ENCODE measurements at regions not wholly inside any gene's neighbourhood (a gene's known extent, or its start where the extent isn't known, plus 50 kb on each side); places are given as distances from the start of the nearest gene placed in this dataset.

DNA sequence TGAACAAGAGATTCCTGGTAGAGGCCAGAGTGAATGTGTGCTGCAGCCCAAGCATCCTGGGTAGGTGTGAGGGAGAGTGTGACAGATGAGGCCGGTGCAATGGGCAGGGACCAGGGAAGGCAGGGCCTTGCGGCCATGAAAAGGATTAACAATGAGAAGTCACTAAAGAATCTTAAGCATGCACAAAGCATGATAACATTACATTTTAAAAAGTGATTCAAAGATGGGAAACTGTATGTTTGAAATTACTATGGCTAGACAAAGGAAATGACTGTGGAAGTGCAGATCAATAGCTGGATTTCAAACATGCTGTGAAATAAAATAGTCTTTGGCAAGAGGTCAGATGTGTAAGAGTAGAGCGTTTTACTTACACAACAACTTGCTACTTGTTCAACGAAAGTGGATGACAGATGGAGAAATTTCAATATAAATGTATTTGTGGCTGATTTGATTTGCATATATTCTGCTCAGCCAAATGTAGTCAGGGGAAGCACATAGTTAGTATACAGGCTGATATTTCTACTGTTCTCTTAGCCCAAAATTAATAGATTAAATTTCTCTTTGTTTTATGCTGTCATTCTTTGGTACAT, 175.5 kb downstream of the CCDC59 start:
- TF ChIP-seq, protein P1, sequence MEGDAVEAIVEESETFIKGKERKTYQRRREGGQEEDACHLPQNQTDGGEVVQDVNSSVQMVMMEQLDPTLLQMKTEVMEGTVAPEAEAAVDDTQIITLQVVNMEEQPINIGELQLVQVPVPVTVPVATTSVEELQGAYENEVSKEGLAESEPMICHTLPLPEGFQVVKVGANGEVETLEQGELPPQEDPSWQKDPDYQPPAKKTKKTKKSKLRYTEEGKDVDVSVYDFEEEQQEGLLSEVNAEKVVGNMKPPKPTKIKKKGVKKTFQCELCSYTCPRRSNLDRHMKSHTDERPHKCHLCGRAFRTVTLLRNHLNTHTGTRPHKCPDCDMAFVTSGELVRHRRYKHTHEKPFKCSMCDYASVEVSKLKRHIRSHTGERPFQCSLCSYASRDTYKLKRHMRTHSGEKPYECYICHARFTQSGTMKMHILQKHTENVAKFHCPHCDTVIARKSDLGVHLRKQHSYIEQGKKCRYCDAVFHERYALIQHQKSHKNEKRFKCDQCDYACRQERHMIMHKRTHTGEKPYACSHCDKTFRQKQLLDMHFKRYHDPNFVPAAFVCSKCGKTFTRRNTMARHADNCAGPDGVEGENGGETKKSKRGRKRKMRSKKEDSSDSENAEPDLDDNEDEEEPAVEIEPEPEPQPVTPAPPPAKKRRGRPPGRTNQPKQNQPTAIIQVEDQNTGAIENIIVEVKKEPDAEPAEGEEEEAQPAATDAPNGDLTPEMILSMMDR (IDR thresholded peaks at IDR 0.05; ENCODE audit: insufficient read depth, low read depth, low read length), result no peak
- no peak for TF ChIP-seq EZH2 (IDR thresholded peaks at IDR 0.05; ENCODE audit: insufficient read depth, low read length)

Measured in astrocyte (in vitro differentiated cells and primary cell).